22Rv1 (cell line): ENCODE measurements at regions not wholly inside any gene's neighbourhood (a gene's known extent, or its start where the extent isn't known, plus 50 kb on each side); places are given as distances from the start of the nearest gene placed in this dataset.

Experiments
- H3K27ac ChIP-seq: fragments of 450-650 bp; 2 replicates; pipeline ENCODE4 v1.5.1; 2017
- CTCF ChIP-seq: fragments of 450-650 bp; IDR thresholded peaks from 2 replicates; pipeline ENCODE4 v1.5.1; 2017; ENCODE audit warnings: mild to moderate bottlenecking
- ZFX ChIP-seq: fragments of 450-650 bp; IDR thresholded peaks from 2 replicates; pipeline ENCODE4 v1.6.1; 2017; ENCODE audit warnings: antibody characterized with exemption, borderline replicate concordance

GRCh38 chr3:152717252-152717651, 117.7 kb upstream of the P2RY1 start:
- TF ChIP-seq CTCF (no peak), ZFX (no peak)
- H3K27ac ChIP-seq: no peak overlapping the region

GRCh38 chr3:152718810-152719209, 116.1 kb upstream of the P2RY1 start:
- H3K27ac ChIP-seq: no peak overlapping the region
- TF ChIP-seq CTCF (no peak), ZFX (no peak)

- TF ChIP-seq ZFX (no peak), CTCF (no peak)
- H3K27ac ChIP-seq: no peak overlapping the region
These were observed 115.7 kb upstream of the P2RY1 start for GRCh38 chr3:152719264-152719663.

- no peak overlapping the region for H3K27ac ChIP-seq
- TF ChIP-seq ZFX: no peak
- no peak for TF ChIP-seq CTCF
These were observed 113.8 kb upstream of the P2RY1 start for GRCh38 chr3:152720951-152721718.

- no peak overlapping the region for H3K27ac ChIP-seq
- no peak for TF ChIP-seq CTCF
- no peak for TF ChIP-seq ZFX
These were observed 110.7 kb upstream of the P2RY1 start for GRCh38 chr3:152724270-152724669.

GRCh38 chr3:152728231-152728980, 106.5 kb upstream of the P2RY1 start:
- no peak overlapping the region for H3K27ac ChIP-seq
- no peak for TF ChIP-seq ZFX
- no peak for TF ChIP-seq CTCF

- TF ChIP-seq ZFX: no peak
- no peak for TF ChIP-seq CTCF
- H3K27ac ChIP-seq: no peak overlapping the region
These were observed 105.0 kb upstream of the P2RY1 start for GRCh38 chr3:152729906-152730305.
